GM23338 (cell line): ENCODE measurements at regions not wholly inside any gene's neighbourhood (a gene's known extent, or its start where the extent isn't known, plus 50 kb on each side); places are given as distances from the start of the nearest gene placed in this dataset.
A peak's percentile ranks its signal among the peaks of the same experiment; 100 is the strongest.

Experiments used
- ATAC-seq: fragments of 200-7000 bp; cut with Tn5 transposase; 3 replicates; pipeline ENCODE4 v1.9.1; 2020
- DNase-seq: peaks from one replicate; pipeline ENCODE4 v3.0.0-alpha.2; 2015; ENCODE audit warnings: low spot score
- H2AFZ ChIP-seq: fragments of 200-600 bp; sonication (generic); 2 replicates; pipeline ENCODE4 v1.8.0; 2016; ENCODE audit warnings: antibody characterized with exemption, mild to moderate bottlenecking, moderate library complexity
- H3F3A ChIP-seq: fragments of 200-600 bp; sonication (generic); replicated peaks from 2 replicates; pipeline ENCODE4 v1.8.0; 2017; ENCODE audit warnings: antibody characterized with exemption, mixed run types, low read depth
- H3K27ac ChIP-seq: fragments of 200-600 bp; sonication (generic); 2 replicates; pipeline ENCODE4 v1.6.1; 2016; ENCODE audit warnings: low read depth
- H3K27me3 ChIP-seq: fragments of 200-600 bp; sonication (generic); 2 replicates; pipeline ENCODE4 v1.8.0; 2016; ENCODE audit warnings: mild to moderate bottlenecking, mixed run types, moderate library complexity; ENCODE audit not compliant: insufficient read depth
- H3K36me3 ChIP-seq: fragments of 200-600 bp; sonication (generic); 2 replicates; pipeline ENCODE4 v1.8.0; 2016; ENCODE audit warnings: mild to moderate bottlenecking; ENCODE audit not compliant: insufficient read depth
- H3K4me1 ChIP-seq: fragments of 200-600 bp; sonication (generic); 2 replicates; pipeline ENCODE4 v1.8.0; 2016; ENCODE audit warnings: mild to moderate bottlenecking, moderate library complexity; ENCODE audit not compliant: insufficient read depth
- H3K4me2 ChIP-seq: fragments of 200-600 bp; sonication (generic); 2 replicates; pipeline ENCODE4 v1.7.1; 2017; ENCODE audit warnings: mixed run types
- H3K4me3 ChIP-seq: fragments of 200-600 bp; sonication (generic); 2 replicates; pipeline ENCODE4 v1.6.1; 2016; ENCODE audit warnings: mixed run types
- H3K79me2 ChIP-seq: fragments of 200-600 bp; sonication (generic); replicated peaks from 2 replicates; pipeline ENCODE4 v1.8.0; 2017; ENCODE audit warnings: mild to moderate bottlenecking; ENCODE audit not compliant: insufficient read depth
- H3K9me2 ChIP-seq: fragments of 200-600 bp; sonication (generic); 2 replicates; pipeline ENCODE4 v1.8.0; 2017; ENCODE audit not compliant: insufficient read depth
- H4K20me1 ChIP-seq: fragments of 200-600 bp; sonication (generic); replicated peaks from 2 replicates; pipeline ENCODE4 v1.8.0; 2017; ENCODE audit warnings: mild to moderate bottlenecking; ENCODE audit not compliant: insufficient read depth
- H3K27ac Mint-ChIP-seq: 2 replicates; pipeline ENCODE4 v1.8.0; 2020; ENCODE audit warnings: inconsistent platforms, mild to moderate bottlenecking, moderate library complexity, mixed read lengths
- H3K27me3 Mint-ChIP-seq: 3 replicates; pipeline ENCODE4 v1.8.0; 2022; ENCODE audit warnings: low read depth, mild to moderate bottlenecking, moderate library complexity, mixed read lengths, inconsistent platforms; ENCODE audit not compliant: insufficient read depth, poor library complexity
- H3K36me3 Mint-ChIP-seq: 3 replicates; pipeline ENCODE4 v1.8.0; 2021; ENCODE audit warnings: low read depth, mild to moderate bottlenecking, inconsistent platforms, moderate library complexity, mixed read lengths
- H3K4me1 Mint-ChIP-seq: 3 replicates; pipeline ENCODE4 v1.8.0; 2020; ENCODE audit warnings: mild to moderate bottlenecking, inconsistent platforms, mixed read lengths
- H3K4me3 Mint-ChIP-seq: 3 replicates; pipeline ENCODE4 v1.8.0; 2021; ENCODE audit warnings: moderate library complexity, mild to moderate bottlenecking, inconsistent platforms, mixed read lengths
- H3K9me3 Mint-ChIP-seq: 3 replicates; pipeline ENCODE4 v1.8.0; 2020; ENCODE audit warnings: moderate library complexity, mild to moderate bottlenecking, inconsistent platforms, mixed read lengths
- CREB1 ChIP-seq: fragments of 250-450 bp; sonication (Bioruptor Pico); IDR thresholded peaks from 2 replicates; pipeline ENCODE4 v1.5.0; 2020; ENCODE audit warnings: low read depth, mild to moderate bottlenecking, moderate library complexity
- CTCF ChIP-seq, 2 experiments: fragments of 200-600 bp in 1 of 2; sonication (generic) in 1 of 2; conservative IDR thresholded peaks; 2 replicates each; pipeline versions ENCODE4 v1.5.1 to v1.6.1; 2016 to 2017; ENCODE audit warnings: antibody characterized with exemption in 2 of 2, low read depth in 2 of 2, mild to moderate bottlenecking in 2 of 2, moderate library complexity in 1 of 2
- ETS1 ChIP-seq: IDR thresholded peaks from 2 replicates; pipeline ENCODE4 v1.6.1; 2016; ENCODE audit warnings: antibody characterized with exemption
- EZH2phosphoT487 ChIP-seq: fragments of 200-600 bp; sonication (generic); IDR thresholded peaks from one replicate; pipeline ENCODE4 v1.8.1; 2018; ENCODE audit warnings: antibody characterized with exemption; ENCODE audit not compliant: unreplicated experiment
- REST ChIP-seq: IDR thresholded peaks from one replicate; pipeline ENCODE4 v1.6.1; 2018; ENCODE audit warnings: antibody characterized with exemption; ENCODE audit not compliant: unreplicated experiment
- ZNF331 ChIP-seq: fragments of 250-450 bp; sonication (Bioruptor Pico); IDR thresholded peaks from 2 replicates; pipeline ENCODE4 v1.5.0; 2020; ENCODE audit warnings: low read depth, mild to moderate bottlenecking, moderate library complexity

GRCh38 chr11:91650802-91651201 lies 573.8 kb upstream of the FAT3 start (continued):
- TF ChIP-seq CREB1 (CRISPR knock-in tag) (no peak), CTCF (conservative IDR thresholded peaks at IDR 0.05; ENCODE audit: low read depth in 2 of 2) (no peak)

GRCh38 chr11:91641153-91641552 lies 583.5 kb upstream of the FAT3 start:
- H3K9me2 ChIP-seq, result peaks cover 10% of the 10 kb centered on the region
- H3F3A ChIP-seq, result no peaks in the 10 kb centered on the region
- H3K4me2 ChIP-seq, result no peak overlapping the region
- H4K20me1 ChIP-seq, result no peaks in the 10 kb centered on the region
- H3K27ac Mint-ChIP-seq, result no peak overlapping the region
- no peaks in the 10 kb centered on the region for H3K79me2 ChIP-seq
- peaks cover 3% of the 10 kb centered on the region; the same call in 2 of the 3 replicates for H3K4me1 Mint-ChIP-seq
- H2AFZ ChIP-seq, result no peak overlapping the region
- no peaks in the 10 kb centered on the region for H3K27me3 Mint-ChIP-seq
- DNase-seq (no peak), ATAC-seq (no peak)
- no peaks in the 10 kb centered on the region for H3K36me3 Mint-ChIP-seq
- no peak for TF ChIP-seq ZNF331 (CRISPR knock-in tag)
- no peak for TF ChIP-seq REST
- no peak for TF ChIP-seq CTCF (conservative IDR thresholded peaks at IDR 0.05; ENCODE audit: low read depth in 2 of 2)
- H3K4me3 Mint-ChIP-seq, result no peak overlapping the region
- H3K36me3 ChIP-seq, result no peaks in the 10 kb centered on the region
- H3K27ac ChIP-seq, result no peak overlapping the region
- H3K4me1 ChIP-seq, result no peaks in the 10 kb centered on the region; the same call in 1 of the 2 replicates
- no peak overlapping the region for H3K4me3 ChIP-seq
- no peaks in the 10 kb centered on the region for H3K9me3 Mint-ChIP-seq
- H3K27me3 ChIP-seq, result no peaks in the 10 kb centered on the region

GRCh38 chr11:91639359-91639758 lies 585.3 kb upstream of the FAT3 start:
- H3K27me3 ChIP-seq, result no peaks in the 10 kb centered on the region
- H3F3A ChIP-seq, result no peaks in the 10 kb centered on the region
- DNase-seq (no peak), ATAC-seq (no peak)
- Mint-ChIP-seq H3K36me3 (no peaks in the 10 kb centered on the region), H3K27ac (no peak overlapping the region), H3K4me1 (peaks cover 3% of the 10 kb centered on the region; the same call in 2 of the 3 replicates), H3K9me3 (no peaks in the 10 kb centered on the region), H3K4me3 (no peak overlapping the region), H3K27me3 (no peaks in the 10 kb centered on the region)
- H3K79me2 ChIP-seq, result no peaks in the 10 kb centered on the region
- peaks cover 10% of the 10 kb centered on the region for H3K9me2 ChIP-seq
- no peaks in the 10 kb centered on the region for H3K36me3 ChIP-seq
- no peaks in the 10 kb centered on the region for H4K20me1 ChIP-seq
- no peaks in the 10 kb centered on the region for H3K4me1 ChIP-seq
- H3K27ac ChIP-seq, result no peak overlapping the region
- no peak overlapping the region for H3K4me2 ChIP-seq
- peak overlapping the region; percentile 1; the same call in 1 of the 2 replicates for H2AFZ ChIP-seq
- no peak overlapping the region for H3K4me3 ChIP-seq
- TF ChIP-seq CREB1 (CRISPR knock-in tag) (no peak), ZNF331 (CRISPR knock-in tag) (no peak), ETS1 (no peak), EZH2phosphoT487 (no peak), CTCF (conservative IDR thresholded peaks at IDR 0.05; ENCODE audit: low read depth in 2 of 2) (no peak), REST (no peak)
